HG02798 (cell line): ENCODE measurements at regions not wholly inside any gene's neighbourhood (a gene's known extent, or its start where the extent isn't known, plus 50 kb on each side); places are given as distances from the start of the nearest gene placed in this dataset.

Experiments
- ATAC-seq: cut with Tn5 transposase; IDR thresholded peaks from one replicate; pipeline ENCODE4 v1.9.1; 2021; ENCODE audit warnings: mild to moderate bottlenecking; ENCODE audit not compliant: unreplicated experiment, poor library complexity

GRCh38 chrY:7273587-7274203 lies 362.1 kb upstream of the AMELY start:
- ATAC-seq: peak; percentile 82

- ATAC-seq: peak; percentile 30
Measured at GRCh38 chrY:7272556-7273195, 361.1 kb upstream of the AMELY start.

- no peak for ATAC-seq
Measured at GRCh38 chrY:7263773-7264172, 352.2 kb upstream of the AMELY start.

- ATAC-seq: no peak
Measured at GRCh38 chrY:7262531-7262930, 351.0 kb upstream of the AMELY start.

- ATAC-seq: no peak
Measured at GRCh38 chrY:7261254-7261653, 349.7 kb upstream of the AMELY start.

GRCh38 chrY:7240101-7240500 lies 328.5 kb upstream of the AMELY start:
- no peak for ATAC-seq

GRCh38 chrY:7211971-7212370 lies 300.4 kb upstream of the AMELY start:
- no peak for ATAC-seq

GRCh38 chrY:7204456-7204855 lies 292.9 kb upstream of the AMELY start:
- no peak for ATAC-seq

GRCh38 chrY:7182591-7182990 lies 271.0 kb upstream of the AMELY start:
- ATAC-seq: no peak

GRCh38 chrY:7177631-7178030 lies 266.1 kb upstream of the AMELY start:
- ATAC-seq: no peak

- no peak for ATAC-seq
Measured at GRCh38 chrY:7169475-7169874, 257.9 kb upstream of the AMELY start.

- no peak for ATAC-seq
Measured at GRCh38 chrY:7141477-7141876, 229.9 kb upstream of the AMELY start.
